A172 (cell line): ENCODE measurements at regions not wholly inside any gene's neighbourhood (a gene's known extent, or its start where the extent isn't known, plus 50 kb on each side); places are given as distances from the start of the nearest gene placed in this dataset.

ENCODE experiments used
- DNase-seq: peaks from one replicate; pipeline ENCODE4 v3.0.0-alpha.2; 2015; ENCODE audit warnings: low spot score

- DNase-seq = no peak
These were observed 556.9 kb downstream of the DNAJB9 start for GRCh38 chr7:109126404-109127050.

- DNase-seq = no peak
These were observed 557.5 kb downstream of the DNAJB9 start for GRCh38 chr7:109127145-109127544.

GRCh38 chr7:109131141-109131540, 561.5 kb downstream of the DNAJB9 start:
- no peak for DNase-seq

- no peak for DNase-seq
These were observed 567.2 kb downstream of the DNAJB9 start for GRCh38 chr7:109136893-109137292.

GRCh38 chr7:109154748-109155147, 585.1 kb downstream of the DNAJB9 start:
- no peak for DNase-seq

- DNase-seq = no peak
These were observed 588.6 kb downstream of the DNAJB9 start for GRCh38 chr7:109158246-109158645.

- no peak for DNase-seq
These were observed 607.0 kb downstream of the DNAJB9 start for GRCh38 chr7:109176661-109177060.

- no peak for DNase-seq
These were observed 608.7 kb downstream of the DNAJB9 start for GRCh38 chr7:109178342-109178741.

- DNase-seq = no peak
These were observed 609.9 kb downstream of the DNAJB9 start for GRCh38 chr7:109179601-109180000.

GRCh38 chr7:109190766-109191398, 621.2 kb downstream of the DNAJB9 start:
- no peak for DNase-seq

GRCh38 chr7:109206196-109206595, 636.5 kb downstream of the DNAJB9 start:
- no peak for DNase-seq

GRCh38 chr7:109213081-109213480, 643.4 kb downstream of the DNAJB9 start:
- no peak for DNase-seq

- DNase-seq = no peak
These were observed 645.7 kb downstream of the DNAJB9 start for GRCh38 chr7:109215341-109215740.

GRCh38 chr7:109224100-109224499, 654.4 kb downstream of the DNAJB9 start:
- DNase-seq = no peak

GRCh38 chr7:109226699-109227098, 657.0 kb downstream of the DNAJB9 start:
- no peak for DNase-seq

- no peak for DNase-seq
These were observed 665.6 kb downstream of the DNAJB9 start for GRCh38 chr7:109235316-109235715.

- DNase-seq = peak; percentile 14
These were observed 676.8 kb downstream of the DNAJB9 start for GRCh38 chr7:109246330-109247077.

GRCh38 chr7:109256762-109257560, 687.3 kb downstream of the DNAJB9 start:
- no peak for DNase-seq

- DNase-seq = no peak
These were observed 689.5 kb downstream of the DNAJB9 start for GRCh38 chr7:109259151-109259550.

GRCh38 chr7:109261781-109262180, 692.1 kb downstream of the DNAJB9 start:
- no peak for DNase-seq

GRCh38 chr7:109266610-109267009, 696.9 kb downstream of the DNAJB9 start:
- DNase-seq = no peak

GRCh38 chr7:109276348-109276747, 706.7 kb downstream of the DNAJB9 start:
- no peak for DNase-seq
